ENCODE measurements at regions not wholly inside any gene's neighbourhood (a gene's known extent, or its start where the extent isn't known, plus 50 kb on each side); places are given as distances from the start of the nearest gene placed in this dataset.

GRCh38 chr6:137751768-137752560 lies 115.1 kb upstream of the TNFAIP3 start:
- no peak for DNase-seq
- Histone ChIP-seq H3K4me3 (no peak overlapping the region), H3K9me3 (no peaks in the 10 kb centered on the region), H3K36me3 (ENCODE audit: low read depth) (no peaks in the 10 kb centered on the region), H3K4me1 (ENCODE audit: low read depth) (peaks cover 10% of the 10 kb centered on the region)
- TF ChIP-seq, protein P1, sequence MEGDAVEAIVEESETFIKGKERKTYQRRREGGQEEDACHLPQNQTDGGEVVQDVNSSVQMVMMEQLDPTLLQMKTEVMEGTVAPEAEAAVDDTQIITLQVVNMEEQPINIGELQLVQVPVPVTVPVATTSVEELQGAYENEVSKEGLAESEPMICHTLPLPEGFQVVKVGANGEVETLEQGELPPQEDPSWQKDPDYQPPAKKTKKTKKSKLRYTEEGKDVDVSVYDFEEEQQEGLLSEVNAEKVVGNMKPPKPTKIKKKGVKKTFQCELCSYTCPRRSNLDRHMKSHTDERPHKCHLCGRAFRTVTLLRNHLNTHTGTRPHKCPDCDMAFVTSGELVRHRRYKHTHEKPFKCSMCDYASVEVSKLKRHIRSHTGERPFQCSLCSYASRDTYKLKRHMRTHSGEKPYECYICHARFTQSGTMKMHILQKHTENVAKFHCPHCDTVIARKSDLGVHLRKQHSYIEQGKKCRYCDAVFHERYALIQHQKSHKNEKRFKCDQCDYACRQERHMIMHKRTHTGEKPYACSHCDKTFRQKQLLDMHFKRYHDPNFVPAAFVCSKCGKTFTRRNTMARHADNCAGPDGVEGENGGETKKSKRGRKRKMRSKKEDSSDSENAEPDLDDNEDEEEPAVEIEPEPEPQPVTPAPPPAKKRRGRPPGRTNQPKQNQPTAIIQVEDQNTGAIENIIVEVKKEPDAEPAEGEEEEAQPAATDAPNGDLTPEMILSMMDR (IDR thresholded peaks at IDR 0.05): no peak
- ATAC-seq: no peak
- intact Hi-C loops (cut with DNase I, micrococcal nuclease): no loop called here

- ATAC-seq (no peak), DNase-seq (no peak)
- TF ChIP-seq, protein P1 (IDR thresholded peaks at IDR 0.05): no peak
- Histone ChIP-seq H3K4me3 (no peak overlapping the region), H3K4me1 (ENCODE audit: low read depth) (peaks cover 8% of the 10 kb centered on the region), H3K36me3 (ENCODE audit: low read depth) (no peaks in the 10 kb centered on the region), H3K9me3 (no peaks in the 10 kb centered on the region)
- intact Hi-C loops (cut with DNase I, micrococcal nuclease): no loop called here
Measured at GRCh38 chr6:137754366-137754765, 112.7 kb upstream of the TNFAIP3 start.

DNA sequence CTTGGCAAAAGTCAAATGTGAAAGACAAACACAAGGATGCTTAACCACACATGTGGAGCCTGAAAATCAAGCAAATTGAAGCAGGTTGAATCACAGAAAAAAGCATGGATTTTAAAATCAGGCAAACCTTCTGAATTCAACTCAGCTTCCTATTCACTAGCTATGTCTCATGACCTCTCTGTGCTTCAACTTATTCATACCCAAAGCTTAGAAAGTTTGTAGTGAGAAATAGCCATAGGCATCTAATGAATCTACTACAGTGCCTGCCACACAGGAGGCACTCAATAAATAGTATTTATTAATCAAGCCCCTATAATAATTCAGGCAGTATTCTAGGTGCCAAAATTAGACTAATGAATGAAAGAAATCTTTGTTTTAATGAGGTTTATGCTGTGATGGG lies 112.2 kb upstream of the TNFAIP3 start:
- DNase-seq: no peak
- H3K4me3 ChIP-seq: no peak overlapping the region
- no peaks in the 10 kb centered on the region for H3K36me3 ChIP-seq (ENCODE audit: low read depth)
- intact Hi-C loops (cut with DNase I, micrococcal nuclease): no loop called here
- TF ChIP-seq, protein P1 (IDR thresholded peaks at IDR 0.05): no peak
- no peaks in the 10 kb centered on the region for H3K9me3 ChIP-seq
- ATAC-seq: no peak
- H3K4me1 ChIP-seq (ENCODE audit: low read depth): peaks cover 3% of the 10 kb centered on the region

DNA sequence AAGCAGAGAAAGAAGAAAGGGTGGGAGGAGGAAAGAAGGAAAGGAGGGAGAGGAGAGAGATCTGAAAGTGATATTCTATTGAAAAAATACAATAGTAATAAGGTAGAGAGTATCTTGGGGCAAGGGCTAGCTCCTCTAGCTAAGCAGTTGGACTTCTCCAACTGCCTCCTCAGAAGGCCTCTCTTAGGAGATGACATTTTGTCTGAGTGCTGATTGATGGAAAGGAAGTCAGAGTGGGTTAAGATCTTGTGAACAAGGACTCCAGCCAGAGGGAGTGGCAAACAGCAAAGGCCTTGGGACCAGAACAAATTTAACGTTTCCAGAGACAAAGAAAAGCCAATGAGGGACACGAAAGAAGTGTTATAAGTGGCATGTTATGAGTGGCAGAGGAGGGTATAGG lies 111.8 kb upstream of the TNFAIP3 start:
- Histone ChIP-seq H3K9me3 (no peaks in the 10 kb centered on the region), H3K36me3 (ENCODE audit: low read depth) (no peaks in the 10 kb centered on the region), H3K4me1 (ENCODE audit: low read depth) (no peaks in the 10 kb centered on the region), H3K4me3 (no peak overlapping the region)
- no peak for ATAC-seq
- intact Hi-C loops (cut with DNase I, micrococcal nuclease): no loop called here
- TF ChIP-seq, protein P1 (IDR thresholded peaks at IDR 0.05): no peak
- DNase-seq: no peak

DNA sequence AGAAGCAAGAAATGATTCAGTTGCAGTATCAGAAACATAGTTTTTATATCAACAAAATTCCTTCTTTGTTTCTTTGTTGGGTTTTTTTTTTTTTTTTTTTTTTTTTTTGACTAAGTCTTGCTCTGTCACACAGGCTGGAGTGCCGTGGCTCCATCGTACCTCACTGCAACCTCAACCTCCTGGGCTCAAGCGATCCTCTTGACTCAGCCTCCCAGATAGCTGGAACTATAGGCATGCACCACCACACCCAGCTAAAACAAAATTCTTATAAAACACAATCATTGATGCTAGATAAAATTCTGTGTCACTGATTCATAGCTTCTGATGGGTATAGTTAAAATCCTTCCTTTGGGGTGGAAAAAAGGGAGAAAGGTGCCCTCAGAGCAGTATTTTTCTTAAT lies 110.3 kb upstream of the TNFAIP3 start:
- no peak for ATAC-seq
- TF ChIP-seq, protein P1 (IDR thresholded peaks at IDR 0.05): no peak

More for the DNA sequence above, 110.3 kb upstream of the TNFAIP3 start:
- H3K4me1 ChIP-seq (ENCODE audit: low read depth): no peaks in the 10 kb centered on the region
- no peak overlapping the region for H3K4me3 ChIP-seq
- no peaks in the 10 kb centered on the region for H3K36me3 ChIP-seq (ENCODE audit: low read depth)
- no peaks in the 10 kb centered on the region for H3K9me3 ChIP-seq
- intact Hi-C loops (cut with DNase I, micrococcal nuclease): no loop called here
- no peak for DNase-seq
